CD14-positive monocyte (primary cell): ENCODE measurements at regions not wholly inside any gene's neighbourhood (a gene's known extent, or its start where the extent isn't known, plus 50 kb on each side); places are given as distances from the start of the nearest gene placed in this dataset.

ENCODE experiments used
- DNase-seq, 3 donors: peaks; one replicate each; pipeline ENCODE4 v3.0.0-alpha.2; 2011 to 2022
- H2AFZ ChIP-seq: 2 replicates; pipeline ENCODE4 v1.6.0; 2012; ENCODE audit warnings: mild to moderate bottlenecking, low read depth, low read length, inconsistent platforms; ENCODE audit not compliant: insufficient read depth, poor library complexity, severe bottlenecking
- H3K27ac ChIP-seq, 2 donors: 1 replicate in 1 of 2; 2 replicates in 1 of 2; pipeline ENCODE4 v1.5.1; 2012 to 2013; ENCODE audit warnings: low read length in 2 of 2, control low read depth in 1 of 2, inconsistent platforms in 1 of 2, low read depth in 1 of 2, mild to moderate bottlenecking in 1 of 2
- H3K27me3 ChIP-seq, 2 donors: one replicate each; pipeline versions ENCODE4 v1.6.0 to v1.6.1; 2011 to 2013; ENCODE audit warnings: low read length in 2 of 2; ENCODE audit not compliant: control insufficient read depth in 2 of 2, insufficient read depth in 2 of 2
- H3K36me3 ChIP-seq, 2 donors: replicated peaks in 1 of 2; 1 replicate in 1 of 2; 2 replicates in 1 of 2; pipeline versions ENCODE4 v1.5.1 to v1.6.1; 2012 to 2013; ENCODE audit warnings: low read length in 2 of 2, control low read depth in 1 of 2, inconsistent platforms in 1 of 2, mild to moderate bottlenecking in 1 of 2; ENCODE audit not compliant: insufficient read depth in 2 of 2, control insufficient read depth in 1 of 2
- H3K4me1 ChIP-seq, 2 donors: 1 replicate in 1 of 2; 2 replicates in 1 of 2; pipeline versions ENCODE4 v1.5.1 to v1.6.1; 2012 to 2013; ENCODE audit warnings: low read length in 2 of 2, control low read depth in 1 of 2, inconsistent platforms in 1 of 2, mild to moderate bottlenecking in 1 of 2, moderate library complexity in 1 of 2; ENCODE audit not compliant: insufficient read depth in 2 of 2, control insufficient read depth in 1 of 2
- H3K4me2 ChIP-seq: replicated peaks from 2 replicates; pipeline ENCODE3; 2012; ENCODE audit warnings: low read length, moderate library complexity, mild to moderate bottlenecking; ENCODE audit not compliant: poor library complexity, severe bottlenecking; ENCODE audit errors: extremely low read depth
- H3K4me3 ChIP-seq, 3 experiments: fragments of 200-600 bp in 1 of 3; sonication (generic) in 1 of 3; replicated peaks in 1 of 3; 1 replicate in 2 of 3; 2 replicates in 1 of 3; pipeline ENCODE4 v1.5.1; 2011 to 2013; ENCODE audit warnings: low read length in 3 of 3, mild to moderate bottlenecking in 3 of 3, control low read depth in 2 of 3, low read depth in 2 of 3, inconsistent platforms in 1 of 3, moderate library complexity in 1 of 3
- H3K79me2 ChIP-seq: 2 replicates; pipeline ENCODE4 v1.6.0; 2012; ENCODE audit warnings: mild to moderate bottlenecking, control low read depth, inconsistent platforms, low read length, moderate library complexity; ENCODE audit not compliant: insufficient read depth
- H3K9ac ChIP-seq: 2 replicates; pipeline ENCODE4 v1.6.0; 2017; ENCODE audit warnings: low read length, mild to moderate bottlenecking; ENCODE audit not compliant: insufficient read depth, poor library complexity, severe bottlenecking
- H3K9me3 ChIP-seq, 2 donors: replicated peaks in 1 of 2; 1 replicate in 1 of 2; 2 replicates in 1 of 2; pipeline versions ENCODE4 v1.5.1 to v1.6.1; 2012 to 2013; ENCODE audit warnings: low read length in 2 of 2, control low read depth in 1 of 2; ENCODE audit not compliant: control insufficient read depth in 1 of 2, insufficient read depth in 1 of 2
- H4K20me1 ChIP-seq: 2 replicates; pipeline ENCODE4 v1.6.0; 2012; ENCODE audit warnings: mild to moderate bottlenecking, low read length, control low read depth, moderate library complexity; ENCODE audit not compliant: insufficient read depth
- H3K27ac Mint-ChIP-seq, 7 donors: one replicate each; pipeline ENCODE4 v1.8.0; 2020; ENCODE audit warnings: mild to moderate bottlenecking in 7 of 7, mixed read lengths in 7 of 7, moderate library complexity in 6 of 7, inconsistent platforms in 2 of 7
- H3K27me3 Mint-ChIP-seq, 3 donors: one replicate each; pipeline ENCODE4 v1.8.0; 2021 to 2022; ENCODE audit warnings: low read depth in 3 of 3, mild to moderate bottlenecking in 3 of 3, mixed read lengths in 3 of 3, moderate library complexity in 3 of 3, inconsistent platforms in 1 of 3
- H3K36me3 Mint-ChIP-seq, 2 donors: one replicate each; pipeline ENCODE4 v1.8.0; 2020; ENCODE audit warnings: mixed read lengths in 2 of 2, inconsistent platforms in 1 of 2, mild to moderate bottlenecking in 1 of 2
- H3K4me1 Mint-ChIP-seq: one replicate; pipeline ENCODE4 v1.8.0; 2020; ENCODE audit warnings: mild to moderate bottlenecking, mixed read lengths
- H3K4me3 Mint-ChIP-seq, 2 donors: one replicate each; pipeline ENCODE4 v1.8.0; 2020; ENCODE audit warnings: mild to moderate bottlenecking in 2 of 2, mixed read lengths in 2 of 2, moderate library complexity in 1 of 2
- H3K9me3 Mint-ChIP-seq, 7 donors: one replicate each; pipeline ENCODE4 v1.8.0; 2020 to 2022; ENCODE audit warnings: mixed read lengths in 7 of 7, mild to moderate bottlenecking in 6 of 7, moderate library complexity in 6 of 7, inconsistent platforms in 2 of 7
- WGBS: methylation state at CpG from one replicate; pipeline ENCODE4 v1.1.5; 2013; ENCODE audit warnings: missing lambda C conversion rate; ENCODE audit not compliant: insufficient coverage; 5-methylcytosine and 5-hydroxymethylcytosine counted together
- intact Hi-C, 2 donors: fragments of 100-400 bp; cut with micrococcal nuclease; formaldehyde crosslinking; loops; one replicate each; pipeline versions ENCODE4 v1.15.0 to v1.15.1; 2023
- TF ChIP-seq, protein P1 (sequence below): fragments of 200-600 bp; IDR thresholded peaks from one replicate; pipeline ENCODE4 v1.8.0; 2022; ENCODE audit warnings: antibody characterized with exemption, mild to moderate bottlenecking

DNA sequence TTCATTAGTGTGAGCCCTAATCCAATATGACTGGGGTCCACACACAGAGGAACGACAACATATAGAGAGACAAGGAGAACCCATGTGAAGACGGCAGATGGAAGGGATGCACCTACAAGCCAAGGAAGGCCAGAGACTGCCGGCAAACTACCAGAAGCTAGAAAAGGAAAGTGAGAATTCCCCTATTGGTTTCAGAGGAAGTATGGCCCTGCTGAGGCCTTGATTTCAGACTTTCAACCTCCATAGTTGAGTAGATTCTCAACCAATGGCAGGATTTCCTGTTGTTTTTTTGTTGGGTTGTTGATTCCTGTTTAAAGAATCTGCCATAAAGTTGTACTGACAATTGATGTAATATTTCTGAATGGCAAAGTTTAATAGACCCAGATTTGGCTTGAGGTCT, 241.5 kb downstream of the SATB2 start:
- Histone ChIP-seq H4K20me1 (no peaks in the 10 kb centered on the region), H3K4me3 (no peak overlapping the region), H3K4me1 (no peaks in the 10 kb centered on the region), H3K36me3 (no peaks in the 10 kb centered on the region), H3K27ac (no peak overlapping the region), H3K27me3 (no peaks in the 10 kb centered on the region), H2AFZ (no peak overlapping the region), H3K79me2 (no peaks in the 10 kb centered on the region), H3K9me3 (no peaks in the 10 kb centered on the region), H3K9ac (no peak overlapping the region), H3K4me2 (no peak overlapping the region)
- no peaks in the 10 kb centered on the region for H3K36me3 Mint-ChIP-seq
- no peak for DNase-seq
- no peaks in the 10 kb centered on the region for H3K4me1 Mint-ChIP-seq
- no peak overlapping the region for H3K27ac Mint-ChIP-seq
- no peak overlapping the region for H3K4me3 Mint-ChIP-seq
- 100% methylated on average over 3 of the region's 3 CpGs for WGBS
- TF ChIP-seq, protein P1, sequence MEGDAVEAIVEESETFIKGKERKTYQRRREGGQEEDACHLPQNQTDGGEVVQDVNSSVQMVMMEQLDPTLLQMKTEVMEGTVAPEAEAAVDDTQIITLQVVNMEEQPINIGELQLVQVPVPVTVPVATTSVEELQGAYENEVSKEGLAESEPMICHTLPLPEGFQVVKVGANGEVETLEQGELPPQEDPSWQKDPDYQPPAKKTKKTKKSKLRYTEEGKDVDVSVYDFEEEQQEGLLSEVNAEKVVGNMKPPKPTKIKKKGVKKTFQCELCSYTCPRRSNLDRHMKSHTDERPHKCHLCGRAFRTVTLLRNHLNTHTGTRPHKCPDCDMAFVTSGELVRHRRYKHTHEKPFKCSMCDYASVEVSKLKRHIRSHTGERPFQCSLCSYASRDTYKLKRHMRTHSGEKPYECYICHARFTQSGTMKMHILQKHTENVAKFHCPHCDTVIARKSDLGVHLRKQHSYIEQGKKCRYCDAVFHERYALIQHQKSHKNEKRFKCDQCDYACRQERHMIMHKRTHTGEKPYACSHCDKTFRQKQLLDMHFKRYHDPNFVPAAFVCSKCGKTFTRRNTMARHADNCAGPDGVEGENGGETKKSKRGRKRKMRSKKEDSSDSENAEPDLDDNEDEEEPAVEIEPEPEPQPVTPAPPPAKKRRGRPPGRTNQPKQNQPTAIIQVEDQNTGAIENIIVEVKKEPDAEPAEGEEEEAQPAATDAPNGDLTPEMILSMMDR = no peak
- no peaks in the 10 kb centered on the region for H3K27me3 Mint-ChIP-seq
- peaks cover 0 to 7% (median 3%) of the 10 kb centered on the region in 7 donors for H3K9me3 Mint-ChIP-seq
- intact Hi-C loops = no loop called here

DNA sequence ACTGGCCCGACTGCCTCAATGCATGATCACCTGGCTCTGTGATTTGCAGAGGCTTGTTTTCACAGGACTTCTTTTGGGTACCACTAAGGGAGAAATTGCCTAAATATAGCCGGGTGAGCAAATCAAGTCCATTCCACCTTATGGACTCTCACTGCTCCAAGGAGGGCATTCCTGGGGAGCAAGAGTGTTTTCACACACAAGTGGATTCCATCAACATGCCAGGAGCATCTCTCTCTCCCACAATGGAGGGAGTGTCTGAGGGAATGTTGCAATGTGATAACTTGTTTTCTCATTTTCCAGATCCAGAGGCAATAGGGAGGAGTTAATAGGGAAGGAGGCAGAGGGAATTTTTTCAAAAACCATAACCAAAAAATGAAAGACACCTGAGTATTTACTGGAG, 250.7 kb downstream of the SATB2 start:
- Histone ChIP-seq H2AFZ (no peak overlapping the region), H3K36me3 (no peaks in the 10 kb centered on the region), H3K4me3 (no peak overlapping the region), H4K20me1 (no peaks in the 10 kb centered on the region), H3K79me2 (no peaks in the 10 kb centered on the region), H3K27ac (no peak overlapping the region), H3K4me1 (no peaks in the 10 kb centered on the region), H3K9ac (no peak overlapping the region), H3K9me3 (peaks cover 0 to 12% of the 10 kb centered on the region in 2 donors), H3K4me2 (no peak overlapping the region), H3K27me3 (no peaks in the 10 kb centered on the region)
- no peak for DNase-seq
- H3K27me3 Mint-ChIP-seq = no peaks in the 10 kb centered on the region
- intact Hi-C loops = no loop called here
- H3K36me3 Mint-ChIP-seq = no peaks in the 10 kb centered on the region
- WGBS = 89% methylated on average over 1 of the region's 2 CpGs
- peaks cover 0 to 5% (median 3%) of the 10 kb centered on the region in 7 donors for H3K9me3 Mint-ChIP-seq
- H3K27ac Mint-ChIP-seq = no peak overlapping the region
- no peak overlapping the region for H3K4me3 Mint-ChIP-seq
- TF ChIP-seq, protein P1 = no peak
- H3K4me1 Mint-ChIP-seq = no peaks in the 10 kb centered on the region
